ENCODE measurements at regions not wholly inside any gene's neighbourhood (a gene's known extent, or its start where the extent isn't known, plus 50 kb on each side); places are given as distances from the start of the nearest gene placed in this dataset.

DNA sequence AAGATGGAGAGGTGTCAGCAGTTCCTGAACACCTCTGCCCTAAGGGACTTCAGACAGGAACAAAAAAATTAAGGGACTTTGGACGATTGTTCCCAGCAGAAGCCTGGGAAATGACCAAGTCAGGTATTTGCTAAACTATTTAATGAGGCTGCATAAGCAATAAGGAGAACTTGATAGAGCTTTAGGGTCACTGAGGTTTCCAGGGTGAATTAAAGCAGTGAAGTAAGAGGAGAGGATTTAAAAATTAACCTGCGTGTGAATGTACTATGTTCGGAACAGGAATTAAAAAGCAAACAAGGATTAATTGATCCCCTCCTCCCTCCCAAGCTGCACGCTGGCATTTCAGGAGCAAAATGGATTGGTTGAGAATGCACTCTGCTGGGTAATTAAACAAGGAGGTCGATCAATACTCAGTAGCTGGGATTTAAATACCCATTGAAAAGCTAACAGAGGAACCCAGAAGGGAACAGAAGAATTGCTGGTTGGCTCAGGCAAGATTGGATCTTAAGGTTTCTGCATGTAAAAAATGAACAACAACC, 157.2 kb downstream of the RNF152 start:
- TF ChIP-seq CTCF (IDR thresholded peaks at IDR 0.05; ENCODE audit: insufficient read depth, low read depth, low read length) (no peak), EZH2 (IDR thresholded peaks at IDR 0.05; ENCODE audit: insufficient read depth, low read length) (no peak)
